Loucy (cell line): ENCODE measurements at regions not wholly inside any gene's neighbourhood (a gene's known extent, or its start where the extent isn't known, plus 50 kb on each side); places are given as distances from the start of the nearest gene placed in this dataset.

Experiments used
- H2AFZ ChIP-seq: fragments of 200-600 bp; sonication (generic); 2 replicates; pipeline ENCODE4 v1.6.0; 2016; ENCODE audit warnings: antibody characterized with exemption, mild to moderate bottlenecking, low read length, moderate library complexity
- H3F3A ChIP-seq: fragments of 200-600 bp; 2 replicates; pipeline ENCODE4 v1.6.0; 2016; ENCODE audit warnings: antibody characterized with exemption, low read depth, mild to moderate bottlenecking
- H3K27me3 ChIP-seq: fragments of 200-600 bp; sonication (generic); 2 replicates; pipeline ENCODE4 v1.6.1; 2014; ENCODE audit warnings: low read length, mild to moderate bottlenecking; ENCODE audit not compliant: insufficient read depth, poor library complexity, severe bottlenecking
- H3K36me3 ChIP-seq: fragments of 200-600 bp; sonication (generic); 2 replicates; pipeline ENCODE4 v1.6.1; 2016; ENCODE audit warnings: low read length; ENCODE audit not compliant: insufficient read depth
- H3K4me1 ChIP-seq: fragments of 200-600 bp; sonication (generic); 2 replicates; pipeline ENCODE4 v1.5.1; 2014; ENCODE audit warnings: low read length, mild to moderate bottlenecking; ENCODE audit not compliant: insufficient read depth, poor library complexity, severe bottlenecking
- H3K4me2 ChIP-seq: fragments of 200-600 bp; sonication (generic); 2 replicates; pipeline ENCODE4 v1.6.0; 2014; ENCODE audit warnings: antibody characterized with exemption, low read length, low read depth, mild to moderate bottlenecking; ENCODE audit not compliant: poor library complexity, severe bottlenecking
- H3K4me3 ChIP-seq: fragments of 200-600 bp; sonication (generic); 2 replicates; pipeline ENCODE4 v1.5.1; 2014; ENCODE audit warnings: low read length, mild to moderate bottlenecking, mixed read lengths; ENCODE audit not compliant: poor library complexity, severe bottlenecking
- H3K79me2 ChIP-seq: fragments of 200-600 bp; sonication (generic); 2 replicates; pipeline ENCODE4 v1.6.1; 2014; ENCODE audit warnings: low read length; ENCODE audit not compliant: insufficient read depth
- H3K9ac ChIP-seq: fragments of 200-600 bp; sonication (generic); 2 replicates; pipeline ENCODE4 v1.6.0; 2014; ENCODE audit warnings: mild to moderate bottlenecking, low read depth, low read length, moderate library complexity; ENCODE audit not compliant: poor library complexity, severe bottlenecking
- H3K9me2 ChIP-seq: fragments of 200-600 bp; sonication (generic); replicated peaks from 2 replicates; pipeline ENCODE4 v1.6.1; 2016; ENCODE audit warnings: low read depth, low read length, mixed read lengths
- H3K9me3 ChIP-seq: fragments of 200-600 bp; sonication (generic); 2 replicates; pipeline ENCODE4 v1.6.1; 2014; ENCODE audit warnings: mild to moderate bottlenecking, antibody characterized with exemption, low read length, low read depth; ENCODE audit not compliant: insufficient read depth
- H4K20me1 ChIP-seq: fragments of 200-600 bp; sonication (generic); 2 replicates; pipeline ENCODE4 v1.6.0; 2014; ENCODE audit warnings: antibody characterized with exemption, low read length, mild to moderate bottlenecking; ENCODE audit not compliant: insufficient read depth, poor library complexity, severe bottlenecking
- EZH2phosphoT487 ChIP-seq: fragments of 200-600 bp; IDR thresholded peaks from 2 replicates; pipeline ENCODE4 v1.6.1; 2018; ENCODE audit warnings: antibody characterized with exemption, mild to moderate bottlenecking, moderate library complexity, borderline replicate concordance
- TF ChIP-seq, protein P1 (sequence below): fragments of 200-600 bp; sonication (generic); conservative IDR thresholded peaks from 2 replicates; pipeline ENCODE4 v1.5.1; 2014; ENCODE audit warnings: mild to moderate bottlenecking, antibody characterized with exemption, low read length

DNA sequence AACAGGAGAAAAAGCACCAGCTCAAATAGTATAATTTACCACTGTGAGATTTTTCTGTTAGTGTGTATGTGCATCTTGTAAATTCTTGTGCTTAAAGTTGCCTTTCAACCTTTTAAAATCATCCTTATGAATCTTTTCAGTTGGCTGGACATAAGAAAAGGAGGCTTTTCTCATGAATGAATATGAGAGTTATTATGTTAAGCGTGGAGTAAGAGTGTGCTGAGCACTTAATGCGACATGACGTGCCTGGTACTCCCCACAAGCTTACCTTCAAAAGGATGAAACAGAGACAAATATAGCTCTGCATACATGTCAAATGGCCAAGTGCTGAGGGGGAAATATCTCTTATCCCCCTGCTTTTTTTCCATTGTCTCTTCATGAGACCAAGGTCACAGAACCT, 85.3 kb upstream of the ADGRL2 start:
- Histone ChIP-seq H4K20me1 (no peaks in the 10 kb centered on the region), H2AFZ (no peak overlapping the region), H3K9me2 (no peaks in the 10 kb centered on the region), H3K4me3 (no peak overlapping the region), H3K27me3 (no peaks in the 10 kb centered on the region), H3K9me3 (no peaks in the 10 kb centered on the region), H3K79me2 (no peaks in the 10 kb centered on the region), H3K4me2 (no peak overlapping the region), H3K9ac (no peak overlapping the region), H3K36me3 (no peaks in the 10 kb centered on the region), H3F3A (no peaks in the 10 kb centered on the region), H3K4me1 (no peaks in the 10 kb centered on the region)
- TF ChIP-seq EZH2phosphoT487: no peak
- TF ChIP-seq, protein P1, sequence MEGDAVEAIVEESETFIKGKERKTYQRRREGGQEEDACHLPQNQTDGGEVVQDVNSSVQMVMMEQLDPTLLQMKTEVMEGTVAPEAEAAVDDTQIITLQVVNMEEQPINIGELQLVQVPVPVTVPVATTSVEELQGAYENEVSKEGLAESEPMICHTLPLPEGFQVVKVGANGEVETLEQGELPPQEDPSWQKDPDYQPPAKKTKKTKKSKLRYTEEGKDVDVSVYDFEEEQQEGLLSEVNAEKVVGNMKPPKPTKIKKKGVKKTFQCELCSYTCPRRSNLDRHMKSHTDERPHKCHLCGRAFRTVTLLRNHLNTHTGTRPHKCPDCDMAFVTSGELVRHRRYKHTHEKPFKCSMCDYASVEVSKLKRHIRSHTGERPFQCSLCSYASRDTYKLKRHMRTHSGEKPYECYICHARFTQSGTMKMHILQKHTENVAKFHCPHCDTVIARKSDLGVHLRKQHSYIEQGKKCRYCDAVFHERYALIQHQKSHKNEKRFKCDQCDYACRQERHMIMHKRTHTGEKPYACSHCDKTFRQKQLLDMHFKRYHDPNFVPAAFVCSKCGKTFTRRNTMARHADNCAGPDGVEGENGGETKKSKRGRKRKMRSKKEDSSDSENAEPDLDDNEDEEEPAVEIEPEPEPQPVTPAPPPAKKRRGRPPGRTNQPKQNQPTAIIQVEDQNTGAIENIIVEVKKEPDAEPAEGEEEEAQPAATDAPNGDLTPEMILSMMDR: no peak

DNA sequence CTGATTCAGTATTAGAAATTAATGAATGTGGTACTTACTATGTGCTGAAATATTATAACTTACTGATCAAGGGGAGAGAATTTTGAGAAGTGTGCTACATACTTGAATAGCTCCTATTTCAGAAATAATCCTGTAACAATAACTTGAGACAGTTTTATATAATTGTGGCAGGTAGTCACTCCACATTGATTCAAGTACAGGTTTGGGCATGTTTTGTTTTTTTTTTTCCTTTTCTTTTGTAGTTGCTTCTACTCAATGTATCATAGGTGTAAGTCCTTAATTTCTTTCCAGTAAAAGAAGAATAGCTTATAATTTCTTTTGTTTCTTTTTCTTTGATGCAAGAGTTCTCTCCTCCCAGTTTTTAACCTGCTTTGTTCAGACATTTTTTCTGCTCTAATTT, 86.1 kb upstream of the ADGRL2 start:
- Histone ChIP-seq H3K9me3 (no peaks in the 10 kb centered on the region), H4K20me1 (no peaks in the 10 kb centered on the region), H2AFZ (no peak overlapping the region), H3K9me2 (no peaks in the 10 kb centered on the region), H3K36me3 (no peaks in the 10 kb centered on the region), H3K4me3 (no peak overlapping the region), H3K27me3 (no peaks in the 10 kb centered on the region), H3K79me2 (no peaks in the 10 kb centered on the region), H3K4me2 (no peak overlapping the region), H3F3A (no peaks in the 10 kb centered on the region), H3K9ac (no peak overlapping the region), H3K4me1 (no peaks in the 10 kb centered on the region)
- TF ChIP-seq, protein P1: no peak
- TF ChIP-seq EZH2phosphoT487: no peak

DNA sequence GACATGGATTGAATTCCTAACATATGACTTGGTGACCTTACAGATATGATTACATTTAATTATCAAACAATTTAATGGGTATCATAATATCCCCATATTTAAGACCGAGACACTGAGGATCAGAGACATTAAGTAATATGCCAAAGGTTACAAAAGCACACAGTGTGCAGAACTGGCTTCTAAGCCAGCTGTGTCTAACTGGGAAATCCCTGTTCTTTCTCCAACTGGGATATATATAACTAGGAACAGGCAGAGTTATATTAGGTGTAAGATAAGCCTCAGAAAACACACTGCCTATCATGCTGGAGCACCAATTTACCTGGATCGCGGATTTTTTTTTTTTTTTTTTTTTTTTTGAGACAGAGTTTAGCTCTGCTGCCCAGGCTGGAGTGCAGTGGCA, 88.3 kb upstream of the ADGRL2 start:
- Histone ChIP-seq H3K27me3 (no peaks in the 10 kb centered on the region), H3K79me2 (no peaks in the 10 kb centered on the region), H2AFZ (no peak overlapping the region), H4K20me1 (no peaks in the 10 kb centered on the region), H3K9me2 (no peaks in the 10 kb centered on the region), H3F3A (no peaks in the 10 kb centered on the region), H3K4me3 (no peak overlapping the region), H3K4me1 (no peaks in the 10 kb centered on the region), H3K9ac (no peak overlapping the region), H3K36me3 (no peaks in the 10 kb centered on the region), H3K9me3 (no peaks in the 10 kb centered on the region), H3K4me2 (no peak overlapping the region)
- TF ChIP-seq EZH2phosphoT487: no peak
- TF ChIP-seq, protein P1: no peak
